Breast epithelium (tissue), 4 donors: ENCODE measurements at regions not wholly inside any gene's neighbourhood (a gene's known extent, or its start where the extent isn't known, plus 50 kb on each side); places are given as distances from the start of the nearest gene placed in this dataset.
"Not testable (repeated sequence)": the region's sequence is repeated elsewhere in the genome, so short reads cannot be mapped to it uniquely, and the experiment has no call there.

ENCODE experiments used
- DNase-seq, 2 donors: peaks; one replicate each; pipeline ENCODE4 v3.0.0-alpha.2; 2019; ENCODE audit warnings: low spot score in 2 of 2
- H3K27ac ChIP-seq, 2 donors: fragments of 200-600 bp; sonication (generic) in 1 of 2; one replicate each; pipeline ENCODE4 v1.5.1; 2016 to 2019; ENCODE audit warnings: mild to moderate bottlenecking in 1 of 2
- H3K27me3 ChIP-seq, 2 donors: fragments of 200-600 bp; sonication (generic) in 1 of 2; one replicate each; pipeline versions ENCODE4 v1.5.1 to v1.6.0; 2017 to 2019; ENCODE audit warnings: control low read depth in 1 of 2, mild to moderate bottlenecking in 1 of 2
- H3K36me3 ChIP-seq: fragments of 200-600 bp; one replicate; pipeline ENCODE4 v1.5.1; 2019
- H3K4me1 ChIP-seq, 2 donors: fragments of 200-600 bp; sonication (generic); one replicate each; pipeline ENCODE4 v1.5.1; 2016 to 2019; ENCODE audit warnings: control low read depth in 1 of 2
- H3K4me3 ChIP-seq, 3 donors: fragments of 200-600 bp; sonication (generic); 1 replicate in 2 of 3; 2 replicates in 1 of 3; pipeline ENCODE4 v1.5.1; 2016 to 2019; ENCODE audit warnings: mild to moderate bottlenecking in 3 of 3, moderate library complexity in 2 of 3
- H3K9me3 ChIP-seq, 2 donors: fragments of 200-600 bp; sonication (generic) in 1 of 2; one replicate each; pipeline ENCODE4 v1.5.1; 2016 to 2019; ENCODE audit warnings: control low read depth in 1 of 2
- CTCF ChIP-seq, 3 donors: fragments of 450-650 bp; IDR thresholded peaks; one replicate each; pipeline ENCODE4 v1.5.1; 2016 to 2017; ENCODE audit warnings: antibody characterized with exemption in 3 of 3, mild to moderate bottlenecking in 3 of 3, moderate library complexity in 3 of 3
- POLR2A ChIP-seq: fragments of 450-650 bp; IDR thresholded peaks from one replicate; pipeline ENCODE4 v1.6.1; 2016; ENCODE audit warnings: antibody characterized with exemption, mild to moderate bottlenecking, moderate library complexity
- POLR2AphosphoS5 ChIP-seq, 3 donors: sonication (generic); formaldehyde crosslinking; IDR thresholded peaks; one replicate each; pipeline ENCODE4 v1.6.1; 2017; ENCODE audit warnings: antibody characterized with exemption in 3 of 3
- intact Hi-C: fragments of 100-400 bp; cut with DNase I; formaldehyde crosslinking; loops from one replicate; pipeline ENCODE4 v1.15.1; 2023; ENCODE audit warnings: low total_unique reads

GRCh38 chr12:83515306-83516026 lies 828.8 kb downstream of the TMTC2 start:
- H3K36me3 ChIP-seq: no peaks in the 10 kb centered on the region
- no peaks in the 10 kb centered on the region for H3K27me3 ChIP-seq
- intact Hi-C loops: no loop called here
- H3K9me3 ChIP-seq: no peaks in the 10 kb centered on the region
- no peak for DNase-seq
- no peaks in the 10 kb centered on the region for H3K4me1 ChIP-seq
- no peak for TF ChIP-seq CTCF (IDR thresholded peaks at IDR 0.05)
- TF ChIP-seq POLR2AphosphoS5 (IDR thresholded peaks at IDR 0.05): no peak
- no peak for TF ChIP-seq POLR2A
- no peak overlapping the region for H3K27ac ChIP-seq
- no peak overlapping the region for H3K4me3 ChIP-seq

- Histone ChIP-seq H3K27ac (no peak overlapping the region), H3K36me3 (no peaks in the 10 kb centered on the region), H3K4me1 (no peaks in the 10 kb centered on the region), H3K4me3 (no peak overlapping the region), H3K9me3 (no peaks in the 10 kb centered on the region), H3K27me3 (no peaks in the 10 kb centered on the region)
- TF ChIP-seq CTCF (IDR thresholded peaks at IDR 0.05) (no peak), POLR2AphosphoS5 (IDR thresholded peaks at IDR 0.05) (no peak), POLR2A (no peak)
- no peak for DNase-seq
- intact Hi-C loops: no loop called here
Observed at GRCh38 chr12:83514372-83514771, 827.7 kb downstream of the TMTC2 start.

GRCh38 chr12:83506841-83507240 lies 820.1 kb downstream of the TMTC2 start:
- Histone ChIP-seq H3K9me3 (no peaks in the 10 kb centered on the region), H3K27me3 (no peaks in the 10 kb centered on the region), H3K27ac (no peak overlapping the region), H3K36me3 (no peaks in the 10 kb centered on the region), H3K4me3 (no peak overlapping the region), H3K4me1 (no peaks in the 10 kb centered on the region)
- TF ChIP-seq CTCF (IDR thresholded peaks at IDR 0.05) (no peak), POLR2A (no peak), POLR2AphosphoS5 (IDR thresholded peaks at IDR 0.05) (no peak)
- DNase-seq: no peak
- intact Hi-C loops: no loop called here

- no peak for TF ChIP-seq CTCF (IDR thresholded peaks at IDR 0.05)
- no peak for TF ChIP-seq POLR2A
- TF ChIP-seq POLR2AphosphoS5 (IDR thresholded peaks at IDR 0.05): no peak
- Histone ChIP-seq H3K36me3 (no peaks in the 10 kb centered on the region), H3K4me3 (no peak overlapping the region), H3K27me3 (no peaks in the 10 kb centered on the region), H3K4me1 (no peaks in the 10 kb centered on the region), H3K9me3 (no peaks in the 10 kb centered on the region), H3K27ac (no peak overlapping the region)
- intact Hi-C loops: no loop called here
- no peak for DNase-seq
Observed at GRCh38 chr12:83505586-83505985, 818.9 kb downstream of the TMTC2 start.

- H3K4me1 ChIP-seq, H3K9me3 ChIP-seq, H3K4me3 ChIP-seq, H3K27me3 ChIP-seq, H3K36me3 ChIP-seq, DNase-seq, H3K27ac ChIP-seq, intact Hi-C loops: not testable (repeated sequence)
Observed at GRCh38 chr12:83499894-83500293, 813.2 kb downstream of the TMTC2 start.

GRCh38 chr12:83477696-83478095 lies 791.0 kb downstream of the TMTC2 start:
- no peaks in the 10 kb centered on the region for H3K9me3 ChIP-seq
- no peak overlapping the region for H3K4me3 ChIP-seq
- H3K27me3 ChIP-seq: no peaks in the 10 kb centered on the region
- no peaks in the 10 kb centered on the region for H3K36me3 ChIP-seq
- H3K27ac ChIP-seq: no peak overlapping the region
- TF ChIP-seq POLR2AphosphoS5 (IDR thresholded peaks at IDR 0.05) (no peak), POLR2A (no peak), CTCF (IDR thresholded peaks at IDR 0.05) (no peak)
- intact Hi-C loops: no loop called here
- no peak for DNase-seq
- H3K4me1 ChIP-seq: no peaks in the 10 kb centered on the region
